Esophagus muscularis mucosa (tissue), 4 donors: ENCODE measurements at regions not wholly inside any gene's neighbourhood (a gene's known extent, or its start where the extent isn't known, plus 50 kb on each side); places are given as distances from the start of the nearest gene placed in this dataset.

Experiments used
- DNase-seq: peaks from one replicate; pipeline ENCODE4 v3.0.0-alpha.2; 2017; ENCODE audit errors: extremely low spot score
- H3K27ac ChIP-seq, 4 donors: fragments of 200-600 bp; sonication (generic); replicated peaks in 1 of 4; 1 replicate in 3 of 4; 2 replicates in 1 of 4; pipeline ENCODE4 v1.5.1; 2016 to 2019; ENCODE audit warnings: mild to moderate bottlenecking in 1 of 4
- H3K27me3 ChIP-seq, 4 donors: fragments of 200-600 bp; sonication (generic); one replicate each; pipeline versions ENCODE4 v1.5.1 to v1.6.0; 2016 to 2019
- H3K36me3 ChIP-seq, 4 donors: fragments of 200-600 bp; sonication (generic); one replicate each; pipeline ENCODE4 v1.5.1; 2016 to 2019
- H3K4me1 ChIP-seq, 4 donors: fragments of 200-600 bp; sonication (generic); one replicate each; pipeline ENCODE4 v1.5.1; 2016 to 2019
- H3K4me3 ChIP-seq, 4 donors: fragments of 200-600 bp; sonication (generic); 1 replicate in 2 of 4; 2 replicates in 2 of 4; pipeline ENCODE4 v1.5.1; 2016 to 2019; ENCODE audit warnings: mild to moderate bottlenecking in 4 of 4, moderate library complexity in 1 of 4
- H3K9me3 ChIP-seq, 4 donors: fragments of 200-600 bp; sonication (generic); 1 replicate in 3 of 4; 2 replicates in 1 of 4; pipeline ENCODE4 v1.5.1; 2016 to 2019
- CTCF ChIP-seq, 3 experiments: fragments of 200-600 bp in 2 of 3; fragments of 450-650 bp in 1 of 3; sonication (generic) in 2 of 3; IDR thresholded peaks; one replicate each; pipeline ENCODE4 v1.5.1; 2017 to 2019; ENCODE audit warnings: antibody characterized with exemption in 3 of 3, mild to moderate bottlenecking in 2 of 3, moderate library complexity in 1 of 3
- EP300 ChIP-seq: sonication (generic); formaldehyde crosslinking; IDR thresholded peaks from one replicate; pipeline ENCODE4 v1.6.1; 2017; ENCODE audit warnings: antibody characterized with exemption
- POLR2A ChIP-seq: fragments of 450-650 bp; IDR thresholded peaks from one replicate; pipeline ENCODE4 v1.6.1; 2017; ENCODE audit warnings: antibody characterized with exemption, moderate library complexity, mild to moderate bottlenecking, low read depth
- POLR2AphosphoS5 ChIP-seq, 2 donors: sonication (generic); formaldehyde crosslinking; IDR thresholded peaks; one replicate each; pipeline ENCODE4 v1.6.1; 2017; ENCODE audit warnings: antibody characterized with exemption in 2 of 2
- WGBS: methylation state at CpG from one replicate; pipeline ENCODE4 v1.1.5; 2018; 5-methylcytosine and 5-hydroxymethylcytosine counted together
- intact Hi-C: fragments of 100-400 bp; cut with DNase I; formaldehyde crosslinking; loops from one replicate; pipeline ENCODE4 v1.15.1; 2023

- TF ChIP-seq POLR2A, result no peak
- H3K9me3 ChIP-seq, result no peaks in the 10 kb centered on the region
- no peak overlapping the region for H3K27ac ChIP-seq
- no peaks in the 10 kb centered on the region for H3K36me3 ChIP-seq
- no peak for DNase-seq
- H3K4me3 ChIP-seq, result no peak overlapping the region
- H3K4me1 ChIP-seq, result peaks cover 0 to 17% (median 0%) of the 10 kb centered on the region in 4 donors
- 84% methylated on average over 3 of the region's 3 CpGs for WGBS
- intact Hi-C loops, result no loop called here
- H3K27me3 ChIP-seq, result no peaks in the 10 kb centered on the region
Measured at GRCh38 chr2:12498286-12498685, 218.4 kb upstream of the TRIB2 start.

GRCh38 chr2:12498704-12499103 lies 218.0 kb upstream of the TRIB2 start:
- Histone ChIP-seq H3K4me1 (peaks cover 0 to 13% (median 0%) of the 10 kb centered on the region in 4 donors), H3K9me3 (no peaks in the 10 kb centered on the region), H3K27me3 (no peaks in the 10 kb centered on the region), H3K27ac (no peak overlapping the region), H3K4me3 (no peak overlapping the region), H3K36me3 (no peaks in the 10 kb centered on the region)
- no peak for TF ChIP-seq CTCF (IDR thresholded peaks at IDR 0.05)
- no peak for TF ChIP-seq EP300
- no peak for TF ChIP-seq POLR2A
- no peak for TF ChIP-seq POLR2AphosphoS5 (IDR thresholded peaks at IDR 0.05)
- intact Hi-C loops, result no loop called here
- 92% methylated on average over 1 of the region's 1 CpG for WGBS
- no peak for DNase-seq

- no peak for DNase-seq
- Histone ChIP-seq H3K27me3 (no peaks in the 10 kb centered on the region), H3K27ac (peak overlapping the region in 3 of 4 donors; percentile 9 to 34 (median 16)), H3K4me1 (peaks cover 0 to 12% (median 0%) of the 10 kb centered on the region in 4 donors), H3K9me3 (no peaks in the 10 kb centered on the region), H3K4me3 (no peak overlapping the region), H3K36me3 (no peaks in the 10 kb centered on the region)
- 84% methylated on average over 1 of the region's 1 CpG for WGBS
- TF ChIP-seq EP300 (no peak), POLR2AphosphoS5 (IDR thresholded peaks at IDR 0.05) (no peak), POLR2A (no peak), CTCF (IDR thresholded peaks at IDR 0.05) (no peak)
- intact Hi-C loops, result no loop called here
Measured at GRCh38 chr2:12500899-12501298, 215.8 kb upstream of the TRIB2 start.

- DNase-seq, result no peak
- TF ChIP-seq POLR2A (no peak), POLR2AphosphoS5 (IDR thresholded peaks at IDR 0.05) (peak in 1 of 2 donors; percentile 53), EP300 (no peak), CTCF (IDR thresholded peaks at IDR 0.05) (no peak)
- Histone ChIP-seq H3K36me3 (no peaks in the 10 kb centered on the region), H3K9me3 (no peaks in the 10 kb centered on the region), H3K4me3 (no peak overlapping the region), H3K27me3 (no peaks in the 10 kb centered on the region), H3K4me1 (peaks cover 0 to 12% (median 0%) of the 10 kb centered on the region in 4 donors), H3K27ac (peak overlapping the region in 3 of 4 donors; percentile 1 to 34 (median 12))
- intact Hi-C loops, result no loop called here
- 57% methylated on average over 4 of the region's 4 CpGs for WGBS
Measured at GRCh38 chr2:12501469-12502158, 215.1 kb upstream of the TRIB2 start.

- H3K4me1 ChIP-seq, result peaks cover 0 to 12% (median 0%) of the 10 kb centered on the region in 4 donors
- no peak for TF ChIP-seq EP300
- no peak for TF ChIP-seq POLR2A
- TF ChIP-seq CTCF (IDR thresholded peaks at IDR 0.05), result no peak
- no peak for TF ChIP-seq POLR2AphosphoS5 (IDR thresholded peaks at IDR 0.05)
- no peak overlapping the region for H3K27ac ChIP-seq
- no peaks in the 10 kb centered on the region for H3K36me3 ChIP-seq
- H3K4me3 ChIP-seq, result no peak overlapping the region
- intact Hi-C loops, result no loop called here
- H3K27me3 ChIP-seq, result no peaks in the 10 kb centered on the region
- DNase-seq, result peak; percentile 47
- WGBS, result 82% methylated on average over 5 of the region's 6 CpGs
- H3K9me3 ChIP-seq, result no peaks in the 10 kb centered on the region
Measured at GRCh38 chr2:12502759-12503158, 214.0 kb upstream of the TRIB2 start.
